GM21619 (cell line): ENCODE measurements at regions not wholly inside any gene's neighbourhood (a gene's known extent, or its start where the extent isn't known, plus 50 kb on each side); places are given as distances from the start of the nearest gene placed in this dataset.

Source experiments
- ATAC-seq: cut with Tn5 transposase; IDR thresholded peaks from one replicate; pipeline ENCODE4 v1.9.1; 2021; ENCODE audit not compliant: unreplicated experiment

- ATAC-seq, result no peak
Observed at GRCh38 chr14:100436745-100437406, 113.7 kb downstream of the SLC25A47 start.

- no peak for ATAC-seq
Observed at GRCh38 chr14:100438271-100438670, 115.1 kb downstream of the SLC25A47 start.

DNA sequence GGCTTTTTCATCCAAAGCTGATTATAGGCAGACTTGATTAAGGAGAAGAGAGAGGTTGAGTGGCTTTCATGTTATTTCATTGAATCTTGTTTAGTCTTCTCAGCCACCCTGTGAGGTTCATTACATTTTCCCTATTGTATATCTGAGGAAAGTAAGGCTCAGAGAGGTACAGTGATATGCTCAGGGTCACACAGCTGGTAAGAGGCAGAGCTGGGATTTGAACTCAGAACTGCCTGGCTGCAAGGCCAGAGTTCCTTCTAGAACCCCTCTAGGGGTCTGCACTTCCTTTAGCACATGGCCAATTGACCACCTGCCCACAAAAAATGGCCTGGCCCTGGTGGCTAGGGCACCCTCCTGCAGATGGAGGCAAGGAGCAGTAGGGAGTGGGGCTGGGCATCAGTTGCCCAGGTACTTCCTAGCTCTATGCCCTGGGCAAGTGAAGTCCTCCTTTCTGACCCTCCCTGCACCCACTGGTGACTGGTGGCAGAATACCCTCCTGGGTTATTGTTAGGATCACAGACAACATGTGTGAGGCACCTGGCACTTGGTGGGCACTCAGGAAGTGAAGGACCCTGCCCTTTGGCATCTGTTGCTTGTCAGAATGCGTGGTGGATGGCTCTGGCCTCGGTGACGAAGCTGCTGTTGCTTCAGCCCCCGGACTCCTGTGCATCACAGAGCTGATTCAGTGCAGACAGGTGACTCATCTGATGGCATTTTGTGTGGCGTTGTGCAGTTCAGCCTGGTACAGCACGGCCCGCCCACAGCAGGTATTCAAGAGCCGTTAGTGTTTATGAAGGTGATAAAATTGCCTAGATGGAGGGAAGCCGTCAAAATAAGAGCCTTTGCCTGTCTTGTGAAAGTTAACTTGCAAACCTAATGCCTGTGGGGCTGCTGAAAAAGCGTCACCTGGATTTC lies 115.8 kb downstream of the SLC25A47 start:
- ATAC-seq, result no peak

DNA sequence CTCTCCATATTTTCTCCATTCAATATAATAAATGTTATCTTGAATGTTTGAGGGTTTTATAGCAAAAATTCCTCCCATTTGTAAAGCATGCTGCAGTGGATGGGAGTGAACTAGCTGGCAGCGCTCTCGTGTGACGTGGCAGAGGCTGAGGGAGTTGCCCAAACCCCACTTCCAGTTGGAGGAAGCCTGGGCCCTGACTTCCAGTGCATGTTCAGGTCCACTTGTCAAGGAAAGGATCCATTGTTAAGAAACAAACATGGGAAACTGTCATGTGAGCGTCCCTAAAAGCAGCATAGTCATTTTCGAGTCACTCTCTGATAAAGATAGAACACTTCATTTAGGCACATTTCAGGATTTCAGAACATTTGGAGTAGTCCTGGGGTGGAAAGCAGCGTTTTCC lies 116.6 kb downstream of the SLC25A47 start:
- no peak for ATAC-seq

DNA sequence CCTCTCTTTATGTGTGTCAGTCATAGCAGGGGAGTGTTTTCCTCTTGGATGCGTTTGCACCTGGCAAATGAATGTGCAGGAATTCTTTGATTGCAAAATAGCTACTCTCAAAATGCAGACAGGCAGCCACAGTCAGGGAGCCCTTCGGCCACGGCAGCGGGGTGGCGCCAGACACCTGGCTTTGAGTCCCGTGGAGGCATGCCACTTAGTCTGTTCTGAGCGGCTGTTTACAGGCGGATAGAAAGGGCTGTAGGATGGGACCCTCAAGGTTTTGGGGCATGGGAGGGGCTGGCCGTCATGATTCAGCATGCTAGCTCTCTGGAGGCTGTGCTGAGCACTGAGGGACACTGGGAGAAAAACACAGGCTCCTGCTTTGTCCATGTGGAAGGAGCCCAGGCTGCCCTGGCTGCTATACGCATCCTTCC lies 117.1 kb downstream of the SLC25A47 start:
- no peak for ATAC-seq

GRCh38 chr14:100440758-100441203 lies 117.6 kb downstream of the SLC25A47 start:
- ATAC-seq, result no peak

DNA sequence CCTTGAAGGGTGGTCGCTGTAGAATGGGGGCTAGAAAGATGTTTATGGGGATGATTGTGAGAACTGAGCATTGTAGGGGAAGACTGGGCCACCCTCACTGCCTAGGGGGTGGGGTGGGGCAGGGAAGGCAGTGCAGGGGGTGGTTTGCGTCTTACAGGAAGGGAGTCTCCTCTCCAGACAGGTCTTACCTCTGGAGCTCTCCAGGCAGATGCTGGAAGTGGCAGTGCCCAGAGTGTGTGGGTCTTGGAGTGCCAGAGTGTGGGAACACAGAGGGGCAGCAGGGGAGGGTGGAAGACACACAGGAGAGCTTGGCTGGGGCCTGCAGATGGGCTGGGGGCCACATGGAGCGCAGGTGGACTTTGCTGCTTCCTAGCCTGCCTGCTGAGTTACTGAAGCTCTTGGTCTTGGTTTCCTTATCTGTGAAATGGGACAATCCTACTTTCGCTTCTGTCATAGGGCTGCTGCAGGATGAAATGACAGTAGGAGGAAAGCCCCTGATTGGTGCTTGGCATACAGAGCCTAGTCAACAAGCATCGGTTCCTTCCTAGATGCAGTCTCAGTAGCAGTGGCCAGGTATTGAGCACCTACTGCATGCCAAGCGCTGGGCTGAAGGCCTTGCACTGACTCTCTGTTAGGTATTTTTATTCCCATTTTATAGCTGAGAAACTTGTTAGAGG lies 118.3 kb downstream of the SLC25A47 start:
- no peak for ATAC-seq

- no peak for ATAC-seq
Observed at GRCh38 chr14:100442036-100442435, 118.9 kb downstream of the SLC25A47 start.

GRCh38 chr14:100442498-100443490 lies 119.7 kb downstream of the SLC25A47 start:
- no peak for ATAC-seq

- ATAC-seq, result no peak
Observed at GRCh38 chr14:100443603-100444002, 120.5 kb downstream of the SLC25A47 start.

GRCh38 chr14:100445436-100446088 lies 122.4 kb downstream of the SLC25A47 start:
- ATAC-seq, result no peak

DNA sequence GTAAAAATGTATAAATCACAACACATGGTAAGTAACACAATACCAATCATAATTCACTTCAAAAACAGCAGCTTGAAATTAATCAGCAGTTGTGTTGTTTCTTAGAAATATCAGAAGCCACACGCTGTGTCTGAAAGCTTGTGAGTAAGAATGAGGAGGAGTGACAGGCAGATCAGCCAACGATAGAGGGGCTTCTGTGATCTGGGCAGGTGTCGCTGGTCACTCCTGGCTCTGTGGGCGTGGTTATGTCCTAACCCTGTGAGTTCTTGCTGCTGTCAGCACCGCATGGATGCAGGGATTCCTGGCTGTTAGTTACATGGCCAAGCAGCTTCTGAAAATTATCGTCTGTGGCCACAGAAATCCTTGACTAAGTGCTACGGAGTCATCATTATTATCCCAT lies 123.4 kb downstream of the SLC25A47 start:
- ATAC-seq, result no peak

DNA sequence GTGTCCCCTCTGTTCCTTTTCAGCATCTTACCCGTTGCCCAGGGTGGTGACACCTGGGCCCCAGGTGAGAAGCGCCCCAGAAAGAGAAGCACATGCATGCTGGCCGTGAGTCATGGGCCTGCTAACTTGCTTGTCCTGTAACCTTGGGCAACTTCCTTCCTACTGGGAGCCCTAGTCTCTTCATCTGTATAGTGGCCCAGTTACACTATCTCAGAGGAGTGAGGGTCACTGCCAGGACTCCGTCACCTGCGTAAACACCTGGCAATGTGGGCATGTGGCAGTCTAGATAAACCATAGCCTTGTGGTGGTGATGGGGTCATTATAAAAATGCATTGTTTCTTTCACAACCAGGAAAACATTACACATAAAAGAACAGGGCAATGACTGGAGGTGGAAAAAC lies 125.2 kb downstream of the SLC25A47 start:
- no peak for ATAC-seq

GRCh38 chr14:100449225-100449987 lies 126.3 kb downstream of the SLC25A47 start:
- no peak for ATAC-seq

DNA sequence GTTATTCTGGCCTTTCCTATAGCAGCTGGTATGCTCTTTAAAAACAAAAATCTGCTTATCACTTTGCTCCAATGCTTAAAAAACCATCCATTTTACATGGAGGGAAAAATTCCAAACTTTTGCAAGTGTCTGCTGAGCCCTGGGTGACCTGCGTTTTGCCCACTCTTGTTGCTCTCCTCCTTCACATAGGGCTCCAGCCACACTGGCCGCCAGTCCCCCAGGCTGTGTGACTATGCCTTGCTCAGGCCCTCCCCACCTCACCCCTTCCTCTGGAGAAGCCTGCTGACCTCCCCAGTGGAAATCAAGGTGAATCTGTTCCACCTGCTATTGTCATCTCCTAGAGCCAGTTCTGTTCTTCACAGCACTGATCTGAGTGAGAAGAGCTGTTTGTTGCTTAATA lies 126.9 kb downstream of the SLC25A47 start:
- ATAC-seq, result no peak

- no peak for ATAC-seq
Observed at GRCh38 chr14:100450736-100451135, 127.6 kb downstream of the SLC25A47 start.

- ATAC-seq, result no peak
Observed at GRCh38 chr14:100451264-100451663, 128.1 kb downstream of the SLC25A47 start.

DNA sequence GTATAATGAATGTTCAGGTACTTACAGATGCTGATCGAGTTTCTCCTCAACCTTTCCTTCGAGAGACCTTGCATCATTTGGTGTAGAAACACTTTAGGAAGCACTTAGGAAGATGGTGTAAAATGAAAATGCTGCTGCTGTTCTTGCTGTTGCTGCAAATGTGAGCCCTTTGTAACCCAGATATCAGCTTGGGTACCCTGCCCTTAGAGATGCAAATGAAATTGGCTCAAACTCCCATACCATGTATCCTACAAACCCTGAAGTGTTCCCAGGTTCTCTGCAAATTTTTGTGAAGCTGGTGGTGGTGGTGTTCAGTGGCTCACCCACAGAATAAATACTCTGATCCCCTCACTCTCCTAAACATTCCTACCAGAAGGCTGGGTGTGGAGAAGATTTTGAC lies 130.8 kb downstream of the SLC25A47 start:
- no peak for ATAC-seq

- no peak for ATAC-seq
Observed at GRCh38 chr14:100454437-100454836, 131.3 kb downstream of the SLC25A47 start.
